ENCODE measurements at regions not wholly inside any gene's neighbourhood (a gene's known extent, or its start where the extent isn't known, plus 50 kb on each side); places are given as distances from the start of the nearest gene placed in this dataset.

- no peak for DNase-seq
These were observed 501.2 kb downstream of the SHISA9 start for GRCh38 chr16:13402601-13403000.

GRCh38 chr16:13403326-13403725 lies 501.9 kb downstream of the SHISA9 start:
- no peak for DNase-seq

- DNase-seq: no peak
These were observed 505.8 kb upstream of the ERCC4 start for GRCh38 chr16:13414154-13414553.

- DNase-seq: no peak
These were observed 500.4 kb upstream of the ERCC4 start for GRCh38 chr16:13419589-13419988.

GRCh38 chr16:13421726-13422125 lies 498.2 kb upstream of the ERCC4 start:
- no peak for DNase-seq

GRCh38 chr16:13425836-13426235 lies 494.1 kb upstream of the ERCC4 start:
- DNase-seq: no peak

- DNase-seq: no peak
These were observed 493.7 kb upstream of the ERCC4 start for GRCh38 chr16:13426269-13426668.

- no peak for DNase-seq
These were observed 493.2 kb upstream of the ERCC4 start for GRCh38 chr16:13426736-13427135.

- no peak for DNase-seq
These were observed 492.0 kb upstream of the ERCC4 start for GRCh38 chr16:13427943-13428342.

GRCh38 chr16:13429416-13429815 lies 490.5 kb upstream of the ERCC4 start:
- DNase-seq: no peak

GRCh38 chr16:13435415-13435814 lies 484.5 kb upstream of the ERCC4 start:
- DNase-seq: no peak

GRCh38 chr16:13435873-13436474 lies 484.0 kb upstream of the ERCC4 start:
- no peak for DNase-seq

GRCh38 chr16:13436641-13437412 lies 483.1 kb upstream of the ERCC4 start:
- no peak for DNase-seq

- no peak for DNase-seq
These were observed 482.6 kb upstream of the ERCC4 start for GRCh38 chr16:13437413-13437795.

- no peak for DNase-seq
These were observed 481.9 kb upstream of the ERCC4 start for GRCh38 chr16:13438064-13438463.

- DNase-seq: no peak
These were observed 480.2 kb upstream of the ERCC4 start for GRCh38 chr16:13439766-13440165.

GRCh38 chr16:13441675-13442074 lies 478.3 kb upstream of the ERCC4 start:
- DNase-seq: no peak

- DNase-seq: no peak
These were observed 471.6 kb upstream of the ERCC4 start for GRCh38 chr16:13448346-13448745.

- no peak for DNase-seq
These were observed 466.6 kb upstream of the ERCC4 start for GRCh38 chr16:13453325-13453724.

- DNase-seq: no peak
These were observed 465.9 kb upstream of the ERCC4 start for GRCh38 chr16:13453938-13454553.

- DNase-seq: no peak
These were observed 456.3 kb upstream of the ERCC4 start for GRCh38 chr16:13463619-13464018.

- no peak for DNase-seq
These were observed 448.9 kb upstream of the ERCC4 start for GRCh38 chr16:13471036-13471435.

GRCh38 chr16:13478991-13479390 lies 441.0 kb upstream of the ERCC4 start:
- no peak for DNase-seq

- DNase-seq: no peak
These were observed 440.4 kb upstream of the ERCC4 start for GRCh38 chr16:13479549-13479948.

Data from activated naive CD4-positive, alpha-beta T cell (primary cell).